K562 (cell line): ENCODE measurements at regions not wholly inside any gene's neighbourhood (a gene's known extent, or its start where the extent isn't known, plus 50 kb on each side); places are given as distances from the start of the nearest gene placed in this dataset.

Experiments
- TF ChIP-seq, protein P1 (sequence below): fragments of 200-600 bp; sonication (generic); IDR thresholded peaks from one replicate; pipeline ENCODE4 v1.6.1; 2012; ENCODE audit warnings: mild to moderate bottlenecking, low read depth, low read length, inconsistent platforms

DNA sequence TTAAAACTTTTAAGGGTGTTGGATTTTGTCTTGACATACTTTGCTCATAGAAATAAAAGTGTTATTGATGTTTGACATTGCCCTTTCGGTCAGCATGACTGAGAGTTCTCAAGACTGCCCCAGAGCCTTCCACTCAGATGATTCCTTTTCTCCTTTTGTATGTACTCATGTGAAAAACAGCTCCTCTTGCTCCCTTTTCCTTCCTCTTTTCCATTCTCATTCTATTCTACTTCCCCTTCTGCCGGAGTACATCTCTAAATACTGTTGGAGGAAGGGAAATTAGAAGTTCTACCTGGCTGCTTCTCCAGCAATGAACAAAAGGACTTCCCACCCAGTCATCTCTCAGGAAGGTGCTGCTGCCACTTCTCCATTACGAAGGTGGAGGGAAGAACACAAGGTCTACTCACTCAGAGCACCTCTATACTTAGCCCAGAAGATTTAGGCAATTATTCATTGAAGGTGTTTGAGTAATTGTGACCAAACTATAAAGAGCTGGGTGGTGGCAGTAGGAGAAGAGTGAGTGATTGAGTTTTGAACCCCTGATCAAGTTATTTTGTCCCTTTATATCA, 163.8 kb upstream of the MBNL1 start (continued):
- TF ChIP-seq, protein P1, sequence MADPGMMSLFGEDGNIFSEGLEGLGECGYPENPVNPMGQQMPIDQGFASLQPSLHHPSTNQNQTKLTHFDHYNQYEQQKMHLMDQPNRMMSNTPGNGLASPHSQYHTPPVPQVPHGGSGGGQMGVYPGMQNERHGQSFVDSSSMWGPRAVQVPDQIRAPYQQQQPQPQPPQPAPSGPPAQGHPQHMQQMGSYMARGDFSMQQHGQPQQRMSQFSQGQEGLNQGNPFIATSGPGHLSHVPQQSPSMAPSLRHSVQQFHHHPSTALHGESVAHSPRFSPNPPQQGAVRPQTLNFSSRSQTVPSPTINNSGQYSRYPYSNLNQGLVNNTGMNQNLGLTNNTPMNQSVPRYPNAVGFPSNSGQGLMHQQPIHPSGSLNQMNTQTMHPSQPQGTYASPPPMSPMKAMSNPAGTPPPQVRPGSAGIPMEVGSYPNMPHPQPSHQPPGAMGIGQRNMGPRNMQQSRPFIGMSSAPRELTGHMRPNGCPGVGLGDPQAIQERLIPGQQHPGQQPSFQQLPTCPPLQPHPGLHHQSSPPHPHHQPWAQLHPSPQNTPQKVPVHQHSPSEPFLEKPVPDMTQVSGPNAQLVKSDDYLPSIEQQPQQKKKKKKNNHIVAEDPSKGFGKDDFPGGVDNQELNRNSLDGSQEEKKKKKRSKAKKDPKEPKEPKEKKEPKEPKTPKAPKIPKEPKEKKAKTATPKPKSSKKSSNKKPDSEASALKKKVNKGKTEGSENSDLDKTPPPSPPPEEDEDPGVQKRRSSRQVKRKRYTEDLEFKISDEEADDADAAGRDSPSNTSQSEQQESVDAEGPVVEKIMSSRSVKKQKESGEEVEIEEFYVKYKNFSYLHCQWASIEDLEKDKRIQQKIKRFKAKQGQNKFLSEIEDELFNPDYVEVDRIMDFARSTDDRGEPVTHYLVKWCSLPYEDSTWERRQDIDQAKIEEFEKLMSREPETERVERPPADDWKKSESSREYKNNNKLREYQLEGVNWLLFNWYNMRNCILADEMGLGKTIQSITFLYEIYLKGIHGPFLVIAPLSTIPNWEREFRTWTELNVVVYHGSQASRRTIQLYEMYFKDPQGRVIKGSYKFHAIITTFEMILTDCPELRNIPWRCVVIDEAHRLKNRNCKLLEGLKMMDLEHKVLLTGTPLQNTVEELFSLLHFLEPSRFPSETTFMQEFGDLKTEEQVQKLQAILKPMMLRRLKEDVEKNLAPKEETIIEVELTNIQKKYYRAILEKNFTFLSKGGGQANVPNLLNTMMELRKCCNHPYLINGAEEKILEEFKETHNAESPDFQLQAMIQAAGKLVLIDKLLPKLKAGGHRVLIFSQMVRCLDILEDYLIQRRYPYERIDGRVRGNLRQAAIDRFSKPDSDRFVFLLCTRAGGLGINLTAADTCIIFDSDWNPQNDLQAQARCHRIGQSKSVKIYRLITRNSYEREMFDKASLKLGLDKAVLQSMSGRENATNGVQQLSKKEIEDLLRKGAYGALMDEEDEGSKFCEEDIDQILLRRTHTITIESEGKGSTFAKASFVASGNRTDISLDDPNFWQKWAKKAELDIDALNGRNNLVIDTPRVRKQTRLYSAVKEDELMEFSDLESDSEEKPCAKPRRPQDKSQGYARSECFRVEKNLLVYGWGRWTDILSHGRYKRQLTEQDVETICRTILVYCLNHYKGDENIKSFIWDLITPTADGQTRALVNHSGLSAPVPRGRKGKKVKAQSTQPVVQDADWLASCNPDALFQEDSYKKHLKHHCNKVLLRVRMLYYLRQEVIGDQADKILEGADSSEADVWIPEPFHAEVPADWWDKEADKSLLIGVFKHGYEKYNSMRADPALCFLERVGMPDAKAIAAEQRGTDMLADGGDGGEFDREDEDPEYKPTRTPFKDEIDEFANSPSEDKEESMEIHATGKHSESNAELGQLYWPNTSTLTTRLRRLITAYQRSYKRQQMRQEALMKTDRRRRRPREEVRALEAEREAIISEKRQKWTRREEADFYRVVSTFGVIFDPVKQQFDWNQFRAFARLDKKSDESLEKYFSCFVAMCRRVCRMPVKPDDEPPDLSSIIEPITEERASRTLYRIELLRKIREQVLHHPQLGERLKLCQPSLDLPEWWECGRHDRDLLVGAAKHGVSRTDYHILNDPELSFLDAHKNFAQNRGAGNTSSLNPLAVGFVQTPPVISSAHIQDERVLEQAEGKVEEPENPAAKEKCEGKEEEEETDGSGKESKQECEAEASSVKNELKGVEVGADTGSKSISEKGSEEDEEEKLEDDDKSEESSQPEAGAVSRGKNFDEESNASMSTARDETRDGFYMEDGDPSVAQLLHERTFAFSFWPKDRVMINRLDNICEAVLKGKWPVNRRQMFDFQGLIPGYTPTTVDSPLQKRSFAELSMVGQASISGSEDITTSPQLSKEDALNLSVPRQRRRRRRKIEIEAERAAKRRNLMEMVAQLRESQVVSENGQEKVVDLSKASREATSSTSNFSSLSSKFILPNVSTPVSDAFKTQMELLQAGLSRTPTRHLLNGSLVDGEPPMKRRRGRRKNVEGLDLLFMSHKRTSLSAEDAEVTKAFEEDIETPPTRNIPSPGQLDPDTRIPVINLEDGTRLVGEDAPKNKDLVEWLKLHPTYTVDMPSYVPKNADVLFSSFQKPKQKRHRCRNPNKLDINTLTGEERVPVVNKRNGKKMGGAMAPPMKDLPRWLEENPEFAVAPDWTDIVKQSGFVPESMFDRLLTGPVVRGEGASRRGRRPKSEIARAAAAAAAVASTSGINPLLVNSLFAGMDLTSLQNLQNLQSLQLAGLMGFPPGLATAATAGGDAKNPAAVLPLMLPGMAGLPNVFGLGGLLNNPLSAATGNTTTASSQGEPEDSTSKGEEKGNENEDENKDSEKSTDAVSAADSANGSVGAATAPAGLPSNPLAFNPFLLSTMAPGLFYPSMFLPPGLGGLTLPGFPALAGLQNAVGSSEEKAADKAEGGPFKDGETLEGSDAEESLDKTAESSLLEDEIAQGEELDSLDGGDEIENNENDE: no peak
